ENCODE measurements at regions not wholly inside any gene's neighbourhood (a gene's known extent, or its start where the extent isn't known, plus 50 kb on each side); places are given as distances from the start of the nearest gene placed in this dataset.
A peak's percentile ranks its signal among the peaks of the same experiment; 100 is the strongest.

GRCh38 chr9:81868145-81868544 lies 60.1 kb upstream of the SPATA31D4 start:
- H3K4me1 ChIP-seq (ENCODE audit: control insufficient read depth in 1 of 2, insufficient read depth in 2 of 2, low read depth in 1 of 2, low read length in 1 of 2): 0 out of 4 replicates have a peak, but pooled peaks cover 0 to 6% of the 10 kb centered on the region in 2 experiments
- no peak overlapping the region for H3K27ac ChIP-seq (ENCODE audit: low read depth in 2 of 2, low read length in 1 of 2)
- no peak overlapping the region for H3K4me2 ChIP-seq
- ChIA-PET CTCF (no interaction called here), POLR2A (no interaction called here)
- no peaks in the 10 kb centered on the region for H3K79me2 ChIP-seq (ENCODE audit: insufficient read depth)
- H2AFZ ChIP-seq (ENCODE audit: low read depth): no peak overlapping the region
- DNase-seq: no peak
- no peaks in the 10 kb centered on the region for H3K9me3 ChIP-seq
- peaks cover 14% of the 10 kb centered on the region for H3F3A ChIP-seq (replicated peaks; ENCODE audit: insufficient read depth)
- no peak for TF ChIP-seq GABPA (IDR thresholded peaks at IDR 0.05; ENCODE audit: low read depth)
- TF ChIP-seq CHD2 (IDR thresholded peaks at IDR 0.05; ENCODE audit: low read length, partially characterized antibody): no peak
- TF ChIP-seq FOSL2 (IDR thresholded peaks at IDR 0.05; ENCODE audit: borderline replicate concordance, low read depth): no peak
- no peak for TF ChIP-seq CTCF (IDR thresholded peaks at IDR 0.05)
- no peak for TF ChIP-seq TEAD4 (IDR thresholded peaks at IDR 0.05; ENCODE audit: borderline replicate concordance, insufficient read depth)
- TF ChIP-seq FOXM1 (IDR thresholded peaks at IDR 0.05; ENCODE audit: low read depth): no peak
- no peak for TF ChIP-seq FOXJ3 (CRISPR knock-in tag; IDR thresholded peaks at IDR 0.05)
- no peaks in the 10 kb centered on the region for H3K36me3 ChIP-seq (replicated peaks in 1 of 2; ENCODE audit: control insufficient read depth in 1 of 2, insufficient read depth in 2 of 2, low read length in 1 of 2)
- no peak overlapping the region for H3K9ac ChIP-seq
- no peaks in the 10 kb centered on the region for H4K20me1 ChIP-seq (ENCODE audit: insufficient read depth)
- no peaks in the 10 kb centered on the region for H3K27me3 ChIP-seq (ENCODE audit: insufficient read depth)
- WGBS (ENCODE audit: low lambda C conversion rate): 78% methylated on average over 3 of the region's 3 CpGs
- H3K4me3 ChIP-seq (ENCODE audit: low read depth in 2 of 2, low read length in 1 of 2): no peak overlapping the region
- H3K9me2 ChIP-seq: no peaks in the 10 kb centered on the region

GRCh38 chr9:81871695-81872094 lies 56.5 kb upstream of the SPATA31D4 start:
- Histone ChIP-seq H3K9ac (peak overlapping the region; percentile 38; the same call in 1 of the 2 replicates), H3K9me2 (no peaks in the 10 kb centered on the region), H2AFZ (ENCODE audit: low read depth) (peak overlapping the region; percentile 71; the same call in 1 of the 2 replicates), H3K4me1 (ENCODE audit: control insufficient read depth in 1 of 2, insufficient read depth in 2 of 2, low read depth in 1 of 2, low read length in 1 of 2) (0 out of 4 replicates have a peak, but pooled peaks cover 0 to 6% of the 10 kb centered on the region in 2 experiments), H3K27me3 (ENCODE audit: insufficient read depth) (no peaks in the 10 kb centered on the region), H4K20me1 (ENCODE audit: insufficient read depth) (no peaks in the 10 kb centered on the region), H3K4me2 (peak overlapping the region; percentile 52; the same call in 1 of the 2 replicates), H3K9me3 (no peaks in the 10 kb centered on the region), H3F3A (replicated peaks; ENCODE audit: insufficient read depth) (peaks cover 14% of the 10 kb centered on the region), H3K79me2 (ENCODE audit: insufficient read depth) (no peaks in the 10 kb centered on the region), H3K36me3 (replicated peaks in 1 of 2; ENCODE audit: control insufficient read depth in 1 of 2, insufficient read depth in 2 of 2, low read length in 1 of 2) (no peaks in the 10 kb centered on the region), H3K27ac (ENCODE audit: low read depth in 2 of 2, low read length in 1 of 2) (peak overlapping the region; percentile 23 to 76; a peak in 3 of 4 replicates), H3K4me3 (ENCODE audit: low read depth in 2 of 2, low read length in 1 of 2) (no peak overlapping the region)
- TF ChIP-seq PBX3 (IDR thresholded peaks at IDR 0.05) (peak; percentile 86), MAX (IDR thresholded peaks at IDR 0.05; ENCODE audit: low read depth) (no peak), FOSL2 (IDR thresholded peaks at IDR 0.05; ENCODE audit: borderline replicate concordance, low read depth) (peak; percentile 84), NFIC (IDR thresholded peaks at IDR 0.05; ENCODE audit: borderline replicate concordance) (peak; percentile 27; the same call in 1 of the 2 replicates), MXI1 (IDR thresholded peaks at IDR 0.05; ENCODE audit: low read depth, low read length) (no peak), TCF12 (IDR thresholded peaks at IDR 0.05) (peak; percentile 64), RCOR1 (IDR thresholded peaks at IDR 0.05; ENCODE audit: low read length) (no peak), TEAD4 (IDR thresholded peaks at IDR 0.05; ENCODE audit: borderline replicate concordance, insufficient read depth) (0 out of 2 replicates have a peak, but pooled peaks have one; percentile 44), EP300 (IDR thresholded peaks at IDR 0.05; ENCODE audit: borderline replicate concordance in 1 of 2, low read depth in 1 of 2, low read length in 1 of 2) (peak in 1 of 2 experiments; percentile 59; a peak in 1 of 4 replicates), JUND (IDR thresholded peaks at IDR 0.05) (peak; percentile 81)
- WGBS (ENCODE audit: low lambda C conversion rate): 7% methylated on average over 1 of the region's 1 CpG
- ChIA-PET POLR2A (no interaction called here), CTCF (no interaction called here)
- DNase-seq: no peak
